Kidney (tissue), 13 donors: ENCODE measurements at regions not wholly inside any gene's neighbourhood (a gene's known extent, or its start where the extent isn't known, plus 50 kb on each side); places are given as distances from the start of the nearest gene placed in this dataset.

Experiments
- DNase-seq, 5 donors: peaks; one replicate each; pipeline ENCODE4 v3.0.0-alpha.2; 2013 to 2020
- FAIRE-seq: peaks from 2 replicates; lab custom pipeline; 2012; peaks lifted over from hg19 to GRCh38; lab: Jason Lieb, UNC
- H3K27ac ChIP-seq, 2 donors: one replicate each; pipeline ENCODE4 v1.7.0; 2013; ENCODE audit warnings: low read depth in 2 of 2, low read length in 2 of 2, inconsistent platforms in 1 of 2
- H3K27me3 ChIP-seq: one replicate; pipeline ENCODE4 v1.7.1; 2013; ENCODE audit warnings: low read length, inconsistent platforms; ENCODE audit not compliant: control insufficient read depth, insufficient read depth
- H3K36me3 ChIP-seq, 3 donors: one replicate each; pipeline versions ENCODE4 v1.7.0 to v1.7.1; 2013; ENCODE audit warnings: low read length in 3 of 3, control low read depth in 1 of 3, inconsistent platforms in 1 of 3; ENCODE audit not compliant: insufficient read depth in 3 of 3, control insufficient read depth in 2 of 3
- H3K4me1 ChIP-seq, 3 donors: one replicate each; pipeline versions ENCODE4 v1.7.0 to v1.7.1; 2013; ENCODE audit warnings: low read length in 3 of 3, inconsistent platforms in 1 of 3, low read depth in 1 of 3; ENCODE audit not compliant: control insufficient read depth in 2 of 3, insufficient read depth in 2 of 3
- H3K4me3 ChIP-seq, 3 donors: one replicate each; pipeline versions ENCODE4 v1.7.0 to v1.8.1; 2013; ENCODE audit warnings: low read length in 3 of 3, control low read depth in 1 of 3, inconsistent platforms in 1 of 3
- H3K9ac ChIP-seq, 3 donors: one replicate each; pipeline versions ENCODE4 v1.7.0 to v1.7.1; 2013; ENCODE audit warnings: low read length in 3 of 3, control low read depth in 1 of 3, inconsistent platforms in 1 of 3
- H3K9me3 ChIP-seq, 3 donors: one replicate each; pipeline versions ENCODE4 v1.7.0 to v1.7.1; 2013; ENCODE audit warnings: low read length in 3 of 3, control low read depth in 1 of 3, inconsistent platforms in 1 of 3; ENCODE audit not compliant: control insufficient read depth in 2 of 3, insufficient read depth in 1 of 3
- CTCF ChIP-seq: IDR thresholded peaks from 3 replicates; pipeline ENCODE4 v1.5.1; 2012; ENCODE audit warnings: mild to moderate bottlenecking, moderate library complexity, borderline replicate concordance; ENCODE audit not compliant: insufficient read depth; ENCODE audit errors: extremely low read depth
- intact Hi-C: fragments of 100-400 bp; cut with DNase I; formaldehyde crosslinking; loops from one replicate; pipeline ENCODE4 v1.11.1; 2022
- donor health status: control.
- donor health status: control.
- donor health status: control.
- donor health status: control.
- donor health status: control.
- donor health status: DM: yes; HTN: yes; CAD: no.
- donor health status: Normal renal cell carcinoma (clear cell type).

- DNase-seq, result peak in 2 of 5 donors; percentile 3 to 40
- intact Hi-C loops, result no loop called here
- no peak for TF ChIP-seq CTCF
Measured at GRCh38 chr13:65378943-65379519, 1851.1 kb downstream of the PCDH9 start.

GRCh38 chr13:65378484-65378883 is 1851.7 kb downstream of the PCDH9 start:
- Histone ChIP-seq H3K9ac (no peak overlapping the region), H3K36me3 (no peaks in the 10 kb centered on the region), H3K27ac (no peak overlapping the region), H3K9me3 (peaks cover 0 to 9% (median 0%) of the 10 kb centered on the region in 3 donors), H3K4me3 (no peak overlapping the region), H3K4me1 (no peaks in the 10 kb centered on the region), H3K27me3 (no peaks in the 10 kb centered on the region)
- intact Hi-C loops, result no loop called here
- FAIRE-seq (no peak), DNase-seq (no peak)
- no peak for TF ChIP-seq CTCF

More at GRCh38 chr13:65378943-65379519, 1851.1 kb downstream of the PCDH9 start:
- H3K27me3 ChIP-seq, result no peaks in the 10 kb centered on the region
- no peak for FAIRE-seq
- H3K27ac ChIP-seq, result no peak overlapping the region
- H3K4me3 ChIP-seq, result no peak overlapping the region
- no peaks in the 10 kb centered on the region for H3K36me3 ChIP-seq
- H3K9ac ChIP-seq, result no peak overlapping the region
- no peaks in the 10 kb centered on the region for H3K4me1 ChIP-seq
- H3K9me3 ChIP-seq, result peaks cover 0 to 9% (median 0%) of the 10 kb centered on the region in 3 donors

- intact Hi-C loops, result no loop called here
Measured at GRCh38 chr13:65368832-65369231, 1861.3 kb downstream of the PCDH9 start.

More at GRCh38 chr13:65368832-65369231, 1861.3 kb downstream of the PCDH9 start:
- H3K9ac ChIP-seq, result no peak overlapping the region
- no peaks in the 10 kb centered on the region for H3K27me3 ChIP-seq
- no peak for DNase-seq
- no peaks in the 10 kb centered on the region for H3K9me3 ChIP-seq
- no peak for TF ChIP-seq CTCF
- H3K4me3 ChIP-seq, result no peak overlapping the region
- H3K4me1 ChIP-seq, result no peaks in the 10 kb centered on the region
- no peak overlapping the region for H3K27ac ChIP-seq
- H3K36me3 ChIP-seq, result no peaks in the 10 kb centered on the region
- no peak for FAIRE-seq
